OCI-LY7 (cell line): ENCODE measurements at regions not wholly inside any gene's neighbourhood (a gene's known extent, or its start where the extent isn't known, plus 50 kb on each side); places are given as distances from the start of the nearest gene placed in this dataset.

ENCODE experiments used
- BruUV-seq: library from RNA; stranded (reverse); fragments of 400-500 nt; replicated peaks from 2 replicates; lab custom pipeline; 2021; lab: Mats Ljungman, UMichigan
- CTCF ChIA-PET: fragments of 300-600 bp; sonication (Branson Sonifier 250); formaldehyde crosslinking; loops from one replicate; lab custom pipeline; 2022; ENCODE audit warnings: antibody characterized with exemption; ENCODE audit not compliant: unreplicated experiment; lab: Charles Lee
- POLR2A ChIA-PET: fragments of 300-600 bp; sonication (Branson Sonifier 250); formaldehyde crosslinking; loops from one replicate; lab custom pipeline; 2022; ENCODE audit warnings: antibody characterized with exemption; lab: Charles Lee
- DNase-seq: peaks from one replicate; pipeline ENCODE4 v3.0.0-alpha.2; 2015; ENCODE audit warnings: low spot score
- H2AFZ ChIP-seq: fragments of 200-600 bp; sonication (generic), shearing (Covaris generic); 2 replicates; pipeline ENCODE4 v1.6.1; 2014; ENCODE audit warnings: mild to moderate bottlenecking, antibody characterized with exemption, low read length, moderate library complexity
- H3K27ac ChIP-seq: fragments of 200-600 bp; sonication (generic); 2 replicates; pipeline ENCODE4 v1.5.1; 2014; ENCODE audit warnings: mixed run types, low read depth, mild to moderate bottlenecking, moderate library complexity, low read length, inconsistent platforms; ENCODE audit not compliant: poor library complexity, severe bottlenecking
- H3K36me3 ChIP-seq: fragments of 200-600 bp; sonication (generic); 2 replicates; pipeline ENCODE4 v1.6.1; 2014; ENCODE audit warnings: mild to moderate bottlenecking, antibody characterized with exemption, low read length, moderate library complexity, mixed read lengths; ENCODE audit not compliant: insufficient read depth
- H3K4me1 ChIP-seq: fragments of 200-600 bp; sonication (generic); 2 replicates; pipeline ENCODE4 v1.5.1; 2014; ENCODE audit warnings: mild to moderate bottlenecking, low read length; ENCODE audit not compliant: insufficient read depth, poor library complexity, severe bottlenecking
- H3K4me2 ChIP-seq: fragments of 200-600 bp; sonication (generic); 2 replicates; pipeline ENCODE4 v1.6.1; 2014; ENCODE audit warnings: mild to moderate bottlenecking, low read length
- H3K4me3 ChIP-seq: fragments of 200-600 bp; sonication (generic); 2 replicates; pipeline ENCODE4 v1.5.1; 2014; ENCODE audit warnings: mild to moderate bottlenecking, low read depth, low read length; ENCODE audit not compliant: poor library complexity, severe bottlenecking
- H3K79me2 ChIP-seq: fragments of 200-600 bp; sonication (generic); 2 replicates; pipeline ENCODE4 v1.6.1; 2016; ENCODE audit warnings: low read depth, mild to moderate bottlenecking, low read length, moderate library complexity, mixed read lengths; ENCODE audit not compliant: insufficient read depth
- H3K9me2 ChIP-seq: fragments of 200-600 bp; sonication (generic); 2 replicates; pipeline ENCODE4 v1.6.1; 2016; ENCODE audit warnings: mild to moderate bottlenecking, low read length, mixed read lengths; ENCODE audit not compliant: insufficient read depth
- H3K9me3 ChIP-seq: fragments of 200-600 bp; sonication (generic); 2 replicates; pipeline ENCODE4 v1.6.1; 2014; ENCODE audit warnings: mild to moderate bottlenecking, mixed run types, low read length, mixed read lengths
- H4K20me1 ChIP-seq: fragments of 200-600 bp; sonication (generic); 2 replicates; pipeline ENCODE4 v1.6.1; 2014; ENCODE audit warnings: mild to moderate bottlenecking, antibody characterized with exemption, low read length, moderate library complexity, mixed read lengths; ENCODE audit not compliant: insufficient read depth
- CTCF ChIP-seq: fragments of 200-600 bp; sonication (generic); conservative IDR thresholded peaks from 2 replicates; pipeline ENCODE4 v1.5.1; 2014; ENCODE audit warnings: mild to moderate bottlenecking, antibody characterized with exemption, low read length, moderate library complexity, mixed read lengths
- EZH2phosphoT487 ChIP-seq: fragments of 200-600 bp; sonication (generic); IDR thresholded peaks from 2 replicates; pipeline ENCODE4 v1.6.1; 2018; ENCODE audit warnings: low read depth, borderline replicate concordance, mild to moderate bottlenecking, mixed run types, antibody characterized with exemption, low read length, moderate library complexity, mixed read lengths
- intact Hi-C: fragments of 100-400 bp; cut with micrococcal nuclease; formaldehyde crosslinking; loops from one replicate; pipeline ENCODE4 v1.10.0; 2022; ENCODE audit not compliant: unreplicated experiment

GRCh38 chr5:61828856-61829255, 477.1 kb upstream of the KIF2A start:
- no TSS peak for BruUV-seq

GRCh38 chr5:61831736-61832135, 474.3 kb upstream of the KIF2A start:
- Histone ChIP-seq H4K20me1 (no peaks in the 10 kb centered on the region), H3K4me1 (no peaks in the 10 kb centered on the region), H3K4me2 (no peak overlapping the region), H2AFZ (no peak overlapping the region), H3K79me2 (no peaks in the 10 kb centered on the region), H3K36me3 (no peaks in the 10 kb centered on the region), H3K9me2 (no peaks in the 10 kb centered on the region), H3K9me3 (no peaks in the 10 kb centered on the region), H3K27ac (no peak overlapping the region), H3K4me3 (no peak overlapping the region)
- BruUV-seq: no TSS peak
- POLR2A ChIA-PET: no interaction called here
- no peak for DNase-seq
- intact Hi-C loops: no loop called here
- TF ChIP-seq EZH2phosphoT487: no peak
- TF ChIP-seq CTCF: no peak
- CTCF ChIA-PET: no interaction called here

More at GRCh38 chr5:61828856-61829255, 477.1 kb upstream of the KIF2A start:
- no peaks in the 10 kb centered on the region for H3K9me2 ChIP-seq
- H2AFZ ChIP-seq: no peak overlapping the region
- ChIA-PET POLR2A (interaction anchor here (1.6 kb wide), 1 partner anchor 17 kb away, joined by 3 read pairs; no protein-coding TSS in a partner anchor), CTCF (no interaction called here)
- no peak overlapping the region for H3K4me3 ChIP-seq
- no peaks in the 10 kb centered on the region for H3K79me2 ChIP-seq
- no peaks in the 10 kb centered on the region for H4K20me1 ChIP-seq
- no peaks in the 10 kb centered on the region for H3K36me3 ChIP-seq
- no peak overlapping the region for H3K4me2 ChIP-seq
- H3K4me1 ChIP-seq: no peaks in the 10 kb centered on the region
- H3K27ac ChIP-seq: no peak overlapping the region
- no peak for TF ChIP-seq CTCF
- TF ChIP-seq EZH2phosphoT487: no peak
- no peaks in the 10 kb centered on the region for H3K9me3 ChIP-seq
- DNase-seq: no peak
- intact Hi-C loops: no loop called here

GRCh38 chr5:61837788-61838187, 468.2 kb upstream of the KIF2A start:
- Histone ChIP-seq H3K27ac (no peak overlapping the region), H3K4me1 (no peaks in the 10 kb centered on the region), H4K20me1 (no peaks in the 10 kb centered on the region), H2AFZ (no peak overlapping the region), H3K9me3 (no peaks in the 10 kb centered on the region), H3K36me3 (no peaks in the 10 kb centered on the region), H3K4me3 (no peak overlapping the region), H3K4me2 (no peak overlapping the region), H3K79me2 (no peaks in the 10 kb centered on the region), H3K9me2 (no peaks in the 10 kb centered on the region)
- DNase-seq: no peak
- intact Hi-C loops: no loop called here
- POLR2A ChIA-PET: interaction anchor here (0.6 kb wide), 1 partner anchor 30 kb away, joined by 3 read pairs; no protein-coding TSS in a partner anchor
- TF ChIP-seq CTCF: no peak
- BruUV-seq: no TSS peak
- CTCF ChIA-PET: no interaction called here
